ENCODE measurements at regions not wholly inside any gene's neighbourhood (a gene's known extent, or its start where the extent isn't known, plus 50 kb on each side); places are given as distances from the start of the nearest gene placed in this dataset.
"Not testable (repeated sequence)": the region's sequence is repeated elsewhere in the genome, so short reads cannot be mapped to it uniquely, and the experiment has no call there.

GRCh38 chr1:48073798-48074530, 76.8 kb upstream of the TRABD2B start:
- no peaks in the 10 kb centered on the region for H3K9me3 ChIP-seq
- in situ Hi-C loops (cut with MboI; ENCODE audit: low sequenced_read_pairs), result no loop called here
- H3K36me3 ChIP-seq (replicated peaks), result no peaks in the 10 kb centered on the region
- no peaks in the 10 kb centered on the region for H3K4me1 ChIP-seq
- no peak overlapping the region for H3K4me3 ChIP-seq
- H3K27me3 ChIP-seq (ENCODE audit: low read depth), result no peaks in the 10 kb centered on the region
- no peak for DNase-seq (ENCODE audit: low spot score in 2 of 2)

- in situ Hi-C loops (cut with MboI; ENCODE audit: low sequenced_read_pairs), result no loop called here
- Histone ChIP-seq H3K4me1 (no peaks in the 10 kb centered on the region), H3K4me3 (no peak overlapping the region), H3K27me3 (ENCODE audit: low read depth) (no peaks in the 10 kb centered on the region), H3K9me3 (no peaks in the 10 kb centered on the region), H3K36me3 (replicated peaks) (no peaks in the 10 kb centered on the region)
- DNase-seq (ENCODE audit: low spot score in 2 of 2), result no peak
These were observed 74.3 kb upstream of the TRABD2B start for GRCh38 chr1:48071513-48071912.

DNA sequence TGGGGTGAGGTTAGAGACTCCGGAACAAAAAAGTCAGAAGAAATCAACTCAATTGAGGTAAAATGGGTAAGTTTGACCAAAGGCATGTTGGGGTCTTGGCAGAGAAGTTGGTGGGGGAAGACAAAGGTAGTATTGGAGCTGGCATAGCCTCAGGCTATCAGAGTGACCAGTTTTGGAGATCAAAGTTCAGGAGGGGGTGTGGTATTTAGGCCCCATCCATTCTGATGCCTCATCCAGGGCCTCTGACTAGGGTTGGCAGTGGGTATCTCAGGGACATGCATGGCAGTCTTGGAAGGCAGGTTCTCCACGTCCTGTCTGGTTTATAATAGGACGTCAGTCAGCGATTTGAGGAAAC, 73.2 kb upstream of the TRABD2B start:
- no peaks in the 10 kb centered on the region for H3K4me1 ChIP-seq
- H3K27me3 ChIP-seq (ENCODE audit: low read depth), result no peaks in the 10 kb centered on the region
- H3K4me3 ChIP-seq, result no peak overlapping the region
- H3K36me3 ChIP-seq (replicated peaks), result no peaks in the 10 kb centered on the region
- no peaks in the 10 kb centered on the region for H3K9me3 ChIP-seq
- no peak for DNase-seq (ENCODE audit: low spot score in 2 of 2)
- in situ Hi-C loops (cut with MboI; ENCODE audit: low sequenced_read_pairs), result no loop called here

- Histone ChIP-seq H3K27me3 (ENCODE audit: low read depth) (no peaks in the 10 kb centered on the region), H3K4me1 (no peaks in the 10 kb centered on the region), H3K4me3 (no peak overlapping the region), H3K36me3 (replicated peaks) (no peaks in the 10 kb centered on the region), H3K9me3 (no peaks in the 10 kb centered on the region)
- DNase-seq (ENCODE audit: low spot score in 2 of 2), result no peak
- in situ Hi-C loops (cut with MboI; ENCODE audit: low sequenced_read_pairs), result no loop called here
These were observed 72.6 kb upstream of the TRABD2B start for GRCh38 chr1:48069662-48070395.

DNA sequence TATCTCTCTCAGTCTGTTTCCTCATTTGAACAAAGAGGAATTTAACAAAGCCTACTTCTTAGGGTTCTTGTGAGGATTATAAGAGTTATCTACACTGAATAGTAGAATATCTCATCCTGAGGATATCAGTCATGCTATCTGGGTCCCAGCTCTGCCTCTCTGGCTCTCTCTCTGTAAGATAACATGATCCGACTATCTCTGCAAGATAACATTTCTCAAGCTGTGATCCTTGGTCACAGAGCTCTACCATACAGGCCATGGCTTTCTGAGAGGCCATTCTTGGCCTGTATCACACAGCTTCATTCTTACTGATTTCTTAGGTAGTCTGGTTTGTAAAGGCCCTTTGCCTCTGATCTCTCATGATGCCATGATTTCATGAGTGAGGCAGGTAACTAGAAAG, 71.0 kb upstream of the TRABD2B start:
- H3K4me3 ChIP-seq, result no peak overlapping the region
- H3K9me3 ChIP-seq, result no peaks in the 10 kb centered on the region
- DNase-seq (ENCODE audit: low spot score in 2 of 2), result no peak
- no peaks in the 10 kb centered on the region for H3K36me3 ChIP-seq (replicated peaks)
- H3K4me1 ChIP-seq, result no peaks in the 10 kb centered on the region
- in situ Hi-C loops (cut with MboI; ENCODE audit: low sequenced_read_pairs), result no loop called here
- no peaks in the 10 kb centered on the region for H3K27me3 ChIP-seq (ENCODE audit: low read depth)

DNA sequence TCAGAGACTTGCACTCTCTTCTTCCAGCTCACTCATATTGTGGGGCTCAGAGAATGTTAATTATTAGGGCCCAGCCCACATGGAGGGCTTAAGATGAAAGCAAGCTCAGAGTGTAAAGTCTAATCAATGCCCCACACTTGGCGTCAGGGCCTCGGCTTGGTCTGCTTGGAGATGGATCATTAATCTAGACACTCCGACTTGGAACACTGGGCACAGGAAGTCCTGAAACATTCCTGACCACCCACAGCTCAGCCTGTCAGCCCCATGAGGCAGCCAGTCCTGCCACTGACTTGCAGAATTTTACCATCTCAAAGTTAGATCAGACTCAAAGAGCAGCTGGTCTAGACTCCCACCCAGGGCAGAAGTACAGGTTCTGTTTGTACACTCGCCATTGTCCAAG, 69.8 kb upstream of the TRABD2B start:
- H3K36me3 ChIP-seq (replicated peaks), result no peaks in the 10 kb centered on the region
- no peak for DNase-seq (ENCODE audit: low spot score in 2 of 2)
- in situ Hi-C loops (cut with MboI; ENCODE audit: low sequenced_read_pairs), result no loop called here
- H3K4me1 ChIP-seq, result no peaks in the 10 kb centered on the region
- H3K9me3 ChIP-seq, result no peaks in the 10 kb centered on the region
- H3K27me3 ChIP-seq (ENCODE audit: low read depth), result no peaks in the 10 kb centered on the region
- H3K4me3 ChIP-seq, result no peak overlapping the region

GRCh38 chr1:48064693-48065092, 67.5 kb upstream of the TRABD2B start:
- H3K36me3 ChIP-seq (replicated peaks); in situ Hi-C loops (cut with MboI; ENCODE audit: low sequenced_read_pairs); H3K27me3 ChIP-seq (ENCODE audit: low read depth); H3K4me3 ChIP-seq; H3K4me1 ChIP-seq; DNase-seq (ENCODE audit: low spot score in 2 of 2); H3K9me3 ChIP-seq: not testable (repeated sequence)

- Histone ChIP-seq H3K36me3 (replicated peaks) (no peaks in the 10 kb centered on the region), H3K4me1 (no peaks in the 10 kb centered on the region), H3K27me3 (ENCODE audit: low read depth) (no peaks in the 10 kb centered on the region), H3K9me3 (no peaks in the 10 kb centered on the region), H3K4me3 (no peak overlapping the region)
- in situ Hi-C loops (cut with MboI; ENCODE audit: low sequenced_read_pairs), result no loop called here
- DNase-seq (ENCODE audit: low spot score in 2 of 2), result no peak
These were observed 65.2 kb upstream of the TRABD2B start for GRCh38 chr1:48062353-48062752.

GRCh38 chr1:48061162-48062136, 64.3 kb upstream of the TRABD2B start:
- H3K4me1 ChIP-seq, result no peaks in the 10 kb centered on the region
- no peaks in the 10 kb centered on the region for H3K27me3 ChIP-seq (ENCODE audit: low read depth)
- H3K36me3 ChIP-seq (replicated peaks), result no peaks in the 10 kb centered on the region
- no peaks in the 10 kb centered on the region for H3K9me3 ChIP-seq
- no peak overlapping the region for H3K4me3 ChIP-seq
- in situ Hi-C loops (cut with MboI; ENCODE audit: low sequenced_read_pairs), result no loop called here
- peak; percentile 47 to 67 for DNase-seq (ENCODE audit: low spot score in 2 of 2)

GRCh38 chr1:48059289-48059688, 62.1 kb upstream of the TRABD2B start:
- H3K4me3 ChIP-seq, result no peak overlapping the region
- in situ Hi-C loops (cut with MboI; ENCODE audit: low sequenced_read_pairs), result no loop called here
- H3K27me3 ChIP-seq (ENCODE audit: low read depth), result no peaks in the 10 kb centered on the region
- no peaks in the 10 kb centered on the region for H3K9me3 ChIP-seq
- H3K36me3 ChIP-seq (replicated peaks), result no peaks in the 10 kb centered on the region
- no peak for DNase-seq (ENCODE audit: low spot score in 2 of 2)
- H3K4me1 ChIP-seq, result no peaks in the 10 kb centered on the region

DNA sequence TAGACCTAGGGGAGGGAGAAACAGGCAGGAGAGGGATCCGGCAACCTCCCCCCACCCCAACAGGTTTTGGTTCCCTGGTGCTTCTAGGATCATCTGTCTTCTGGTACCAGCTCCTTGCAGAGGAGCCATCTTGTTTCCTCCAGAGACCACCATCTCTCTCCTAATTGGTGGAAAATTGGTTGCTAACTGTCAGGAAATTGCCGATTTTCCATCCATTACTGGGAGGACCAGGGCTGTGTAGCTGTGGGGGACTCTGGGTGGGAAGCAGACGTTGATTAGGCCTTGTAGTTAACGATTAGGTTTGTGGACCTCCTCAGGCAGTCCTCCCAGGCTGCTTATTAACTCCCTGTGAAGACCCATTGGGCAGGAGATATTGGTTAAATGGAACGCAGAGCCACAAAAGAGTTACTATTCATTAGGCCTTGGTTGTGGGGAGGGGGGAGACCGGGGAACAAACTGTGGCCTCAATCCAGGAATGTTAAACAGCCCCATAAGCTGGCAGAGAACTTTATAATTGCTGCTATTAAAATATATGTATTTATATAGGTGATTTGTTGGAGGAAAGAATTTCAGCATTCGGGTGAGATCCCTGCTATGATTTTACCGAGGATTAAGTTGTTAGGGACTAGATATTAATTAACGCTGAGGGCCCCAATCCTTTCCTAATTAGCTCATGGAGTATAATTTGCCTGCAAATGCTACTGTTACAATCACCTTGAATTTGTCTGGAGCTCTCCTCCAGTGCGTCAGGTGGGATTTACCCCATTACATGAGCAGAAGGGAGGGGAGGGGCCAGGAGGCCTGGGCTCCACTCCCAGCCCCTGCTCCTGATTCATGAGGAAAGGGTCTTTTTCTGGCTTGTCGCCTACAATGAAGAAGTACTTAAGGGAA, 61.2 kb upstream of the TRABD2B start:
- Histone ChIP-seq H3K4me1 (no peaks in the 10 kb centered on the region), H3K9me3 (no peaks in the 10 kb centered on the region), H3K27me3 (ENCODE audit: low read depth) (no peaks in the 10 kb centered on the region), H3K36me3 (replicated peaks) (no peaks in the 10 kb centered on the region), H3K4me3 (no peak overlapping the region)
- in situ Hi-C loops (cut with MboI; ENCODE audit: low sequenced_read_pairs), result no loop called here
- no peak for DNase-seq (ENCODE audit: low spot score in 2 of 2)

DNA sequence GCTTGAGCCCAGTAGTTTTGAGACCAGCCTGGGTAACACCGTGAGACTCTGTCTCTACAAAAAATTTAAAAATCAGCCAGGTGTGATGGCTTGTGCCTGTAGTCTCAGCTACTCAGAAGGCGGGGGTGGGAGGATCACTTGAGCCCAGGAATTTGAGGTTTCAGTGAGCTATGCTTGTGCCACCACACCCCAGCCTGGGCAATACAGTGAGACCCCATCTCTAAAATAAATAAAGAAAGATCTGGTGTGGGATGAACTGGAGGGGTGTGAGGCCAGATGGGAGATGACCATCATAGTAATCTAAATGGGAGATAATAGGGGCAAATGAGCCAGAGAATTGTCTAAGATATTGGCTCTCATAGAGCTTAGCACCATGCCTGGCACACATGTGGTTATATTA, 60.1 kb upstream of the TRABD2B start:
- in situ Hi-C loops (cut with MboI; ENCODE audit: low sequenced_read_pairs), result no loop called here
- Histone ChIP-seq H3K36me3 (replicated peaks) (no peaks in the 10 kb centered on the region), H3K4me1 (no peaks in the 10 kb centered on the region), H3K27me3 (ENCODE audit: low read depth) (no peaks in the 10 kb centered on the region), H3K9me3 (no peaks in the 10 kb centered on the region), H3K4me3 (no peak overlapping the region)
- DNase-seq (ENCODE audit: low spot score in 2 of 2), result no peak

Measured in HAP-1 (cell line).